NCI-H748 treated with DMSO at 0.1 percent for 48 hours (cell line): ENCODE measurements at regions not wholly inside any gene's neighbourhood (a gene's known extent, or its start where the extent isn't known, plus 50 kb on each side); places are given as distances from the start of the nearest gene placed in this dataset.
"Not testable (repeated sequence)": the region's sequence is repeated elsewhere in the genome, so short reads cannot be mapped to it uniquely, and the experiment has no call there.

ENCODE experiments used
- DNase-seq: peaks from one replicate; lab custom pipeline; 2025; lab: John Stamatoyannopoulos, UW

- no peak for DNase-seq
Measured at GRCh38 chr7:17396692-17397091, 98.2 kb downstream of the AHR start.

GRCh38 chr7:17401791-17402627 is 103.6 kb downstream of the AHR start:
- DNase-seq: no peak

- DNase-seq: no peak
Measured at GRCh38 chr7:17402628-17403278, 104.3 kb downstream of the AHR start.

- no peak for DNase-seq
Measured at GRCh38 chr7:17404006-17404405, 105.6 kb downstream of the AHR start.

GRCh38 chr7:17405786-17406185 is 107.3 kb downstream of the AHR start:
- DNase-seq: no peak

GRCh38 chr7:17406738-17407137 is 108.3 kb downstream of the AHR start:
- DNase-seq: no peak

- no peak for DNase-seq
Measured at GRCh38 chr7:17407229-17407628, 108.8 kb downstream of the AHR start.

GRCh38 chr7:17408245-17408903 is 109.9 kb downstream of the AHR start:
- DNase-seq: no peak

- no peak for DNase-seq
Measured at GRCh38 chr7:17408904-17409290, 110.4 kb downstream of the AHR start.

GRCh38 chr7:17411922-17412321 is 113.5 kb downstream of the AHR start:
- no peak for DNase-seq

GRCh38 chr7:17412883-17413282 is 114.4 kb downstream of the AHR start:
- DNase-seq: no peak

- DNase-seq: no peak
Measured at GRCh38 chr7:17415955-17416354, 117.5 kb downstream of the AHR start.

GRCh38 chr7:17420308-17421015 is 122.0 kb downstream of the AHR start:
- not testable (repeated sequence) for DNase-seq

- no peak for DNase-seq
Measured at GRCh38 chr7:17421941-17422340, 123.5 kb downstream of the AHR start.

GRCh38 chr7:17422966-17423365 is 124.5 kb downstream of the AHR start:
- DNase-seq: no peak

- no peak for DNase-seq
Measured at GRCh38 chr7:17427924-17428323, 129.5 kb downstream of the AHR start.

- no peak for DNase-seq
Measured at GRCh38 chr7:17429579-17429978, 131.1 kb downstream of the AHR start.

- no peak for DNase-seq
Measured at GRCh38 chr7:17432793-17433192, 134.3 kb downstream of the AHR start.

- DNase-seq: no peak
Measured at GRCh38 chr7:17434191-17434590, 135.7 kb downstream of the AHR start.

GRCh38 chr7:17434841-17435692 is 136.6 kb downstream of the AHR start:
- DNase-seq: no peak

GRCh38 chr7:17436126-17436525 is 137.7 kb downstream of the AHR start:
- DNase-seq: no peak
